ENCODE measurements at regions not wholly inside any gene's neighbourhood (a gene's known extent, or its start where the extent isn't known, plus 50 kb on each side); places are given as distances from the start of the nearest gene placed in this dataset.
"Not testable (repeated sequence)": the region's sequence is repeated elsewhere in the genome, so short reads cannot be mapped to it uniquely, and the experiment has no call there.

DNA sequence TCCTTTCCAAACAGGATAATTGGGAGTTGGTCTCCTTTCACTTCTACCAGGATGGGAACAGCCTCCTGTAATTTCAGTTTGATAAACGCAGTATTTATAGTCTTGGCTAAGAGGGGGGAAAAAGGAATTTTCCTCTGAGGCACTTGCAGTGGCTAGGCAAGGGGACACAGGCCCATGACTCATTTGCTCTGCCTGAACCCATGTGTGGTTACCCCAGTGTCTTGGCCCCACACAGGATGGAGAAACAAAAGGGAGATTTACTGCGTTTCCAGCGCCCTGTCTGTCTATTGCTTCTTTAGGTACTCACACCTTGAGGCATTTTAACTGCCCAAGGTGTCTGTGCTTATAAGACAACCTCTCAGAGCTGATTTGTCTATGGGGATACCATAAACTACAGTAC lies 74.8 kb upstream of the NEDD9 start:
- no peak for DNase-seq (ENCODE audit: extremely low read depth, low read depth, low spot score)

DNA sequence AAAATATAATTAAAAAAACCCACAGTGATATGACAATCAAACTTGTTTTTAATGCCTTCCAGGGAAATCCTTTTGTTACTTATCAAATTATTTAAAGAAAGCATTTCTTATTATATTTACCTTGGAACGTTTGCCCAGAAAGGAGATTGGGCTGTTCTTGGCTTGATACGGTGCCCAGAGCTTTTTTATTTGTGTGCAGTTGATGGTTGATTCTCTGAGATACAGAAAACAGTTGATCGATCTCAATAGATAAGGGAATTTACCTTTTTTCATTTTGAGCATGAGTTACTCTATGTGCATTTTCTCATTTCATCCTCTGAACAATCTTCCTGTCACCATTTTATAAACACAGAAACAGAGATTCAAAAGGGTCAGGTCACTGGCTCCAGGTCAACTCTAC lies 72.5 kb upstream of the NEDD9 start:
- no peak for DNase-seq (ENCODE audit: extremely low read depth, low read depth, low spot score)

DNA sequence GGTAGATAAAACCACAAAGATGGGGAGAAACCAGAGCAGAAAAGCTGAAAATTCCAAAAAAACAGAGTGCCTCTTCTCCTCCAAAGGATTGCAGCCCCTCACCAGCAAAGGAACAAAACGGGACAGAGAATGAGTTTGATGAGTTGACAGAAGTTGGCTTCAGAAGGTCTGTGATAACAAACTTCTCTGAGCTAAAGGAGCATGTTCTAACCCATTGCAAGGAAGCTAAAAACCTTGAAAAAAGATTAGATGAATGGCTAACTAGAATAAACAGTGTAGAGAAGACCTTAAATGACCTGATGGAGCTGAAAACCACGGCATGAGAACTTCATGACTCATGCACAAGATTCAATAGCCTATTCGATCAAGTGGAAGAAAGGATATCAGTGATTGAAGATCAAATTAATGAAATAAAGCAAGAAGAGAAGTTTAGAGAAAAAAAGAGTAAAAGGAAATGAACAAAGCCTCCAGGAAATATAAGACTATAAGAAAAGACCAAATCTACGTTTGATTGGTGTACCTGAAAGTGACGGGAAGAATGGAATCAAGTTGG lies 67.5 kb upstream of the NEDD9 start:
- not testable (repeated sequence) for DNase-seq (ENCODE audit: extremely low read depth, low read depth, low spot score)

DNA sequence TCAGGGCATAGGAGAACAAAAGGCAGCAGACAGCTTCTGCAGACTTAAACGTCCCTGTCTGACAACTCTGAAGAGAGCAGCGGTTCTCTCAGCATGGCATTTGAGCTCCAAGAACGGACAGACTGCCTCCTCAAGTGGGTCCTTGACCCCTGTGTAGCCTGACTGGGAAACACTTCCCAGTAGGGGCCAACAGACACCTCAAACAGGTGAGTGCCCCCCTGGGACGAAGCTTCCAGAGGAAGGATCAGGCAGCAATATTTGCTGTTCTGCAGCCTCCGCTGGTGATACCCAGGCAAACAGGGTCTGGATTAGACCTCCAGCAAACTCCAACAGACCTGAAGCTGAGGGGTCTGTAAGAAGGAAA lies 66.9 kb upstream of the NEDD9 start:
- DNase-seq (ENCODE audit: extremely low read depth, low read depth, low spot score) = not testable (repeated sequence)

DNA sequence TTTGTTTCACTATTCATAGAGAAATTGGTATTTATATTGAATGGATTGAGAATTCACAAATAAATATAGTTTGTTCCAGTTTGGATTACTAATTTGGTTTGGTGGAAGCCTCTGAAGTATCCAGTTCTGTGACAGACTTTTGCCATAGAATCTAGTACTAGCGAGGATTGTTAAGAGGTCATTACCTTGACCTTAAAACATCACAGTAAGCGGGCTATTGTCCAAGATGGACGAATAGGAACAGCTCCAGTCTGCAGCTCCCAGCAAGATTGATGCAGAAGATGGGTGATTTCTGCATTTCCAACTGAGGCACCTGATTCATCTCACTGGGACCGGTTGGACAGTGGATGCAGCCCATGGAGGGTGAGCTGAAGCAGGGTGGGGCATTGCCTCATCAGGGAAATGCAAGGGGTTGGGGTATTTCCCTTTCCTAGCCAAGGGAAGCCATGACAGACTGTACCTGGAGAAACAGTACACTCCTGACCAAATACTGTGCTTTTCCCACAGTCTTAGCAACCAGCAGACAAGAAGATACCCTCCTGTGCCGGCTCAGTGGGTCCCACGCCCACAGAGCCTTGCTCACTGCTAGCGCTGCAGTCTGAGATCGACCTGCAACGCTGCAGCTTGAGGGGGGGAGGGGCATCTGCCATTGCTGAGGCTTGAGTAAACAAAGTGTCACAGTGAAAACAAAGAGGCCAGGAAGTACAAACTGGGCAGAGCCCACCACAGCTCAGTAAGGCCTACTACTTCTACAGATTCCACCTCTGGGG lies 66.4 kb upstream of the NEDD9 start:
- DNase-seq (ENCODE audit: extremely low read depth, low read depth, low spot score) = no peak

DNA sequence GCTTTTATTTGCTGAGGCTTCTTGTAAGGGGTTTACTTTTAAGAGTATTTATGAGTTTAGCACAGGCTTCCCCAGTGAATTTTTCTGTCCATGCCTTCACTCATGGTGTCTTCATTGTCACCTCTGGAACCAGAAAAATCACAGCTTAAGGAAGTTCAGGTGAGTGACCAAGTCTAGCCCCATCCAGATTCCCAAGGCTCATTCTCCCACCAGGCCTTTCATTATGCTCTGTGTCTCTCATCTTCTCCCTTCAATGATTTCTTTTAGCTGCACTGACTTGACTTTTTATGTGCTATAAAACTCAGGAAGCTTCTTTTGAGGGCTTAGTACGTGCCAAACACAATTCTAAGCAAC lies 64.9 kb upstream of the NEDD9 start:
- DNase-seq (ENCODE audit: extremely low read depth, low read depth, low spot score) = no peak

DNA sequence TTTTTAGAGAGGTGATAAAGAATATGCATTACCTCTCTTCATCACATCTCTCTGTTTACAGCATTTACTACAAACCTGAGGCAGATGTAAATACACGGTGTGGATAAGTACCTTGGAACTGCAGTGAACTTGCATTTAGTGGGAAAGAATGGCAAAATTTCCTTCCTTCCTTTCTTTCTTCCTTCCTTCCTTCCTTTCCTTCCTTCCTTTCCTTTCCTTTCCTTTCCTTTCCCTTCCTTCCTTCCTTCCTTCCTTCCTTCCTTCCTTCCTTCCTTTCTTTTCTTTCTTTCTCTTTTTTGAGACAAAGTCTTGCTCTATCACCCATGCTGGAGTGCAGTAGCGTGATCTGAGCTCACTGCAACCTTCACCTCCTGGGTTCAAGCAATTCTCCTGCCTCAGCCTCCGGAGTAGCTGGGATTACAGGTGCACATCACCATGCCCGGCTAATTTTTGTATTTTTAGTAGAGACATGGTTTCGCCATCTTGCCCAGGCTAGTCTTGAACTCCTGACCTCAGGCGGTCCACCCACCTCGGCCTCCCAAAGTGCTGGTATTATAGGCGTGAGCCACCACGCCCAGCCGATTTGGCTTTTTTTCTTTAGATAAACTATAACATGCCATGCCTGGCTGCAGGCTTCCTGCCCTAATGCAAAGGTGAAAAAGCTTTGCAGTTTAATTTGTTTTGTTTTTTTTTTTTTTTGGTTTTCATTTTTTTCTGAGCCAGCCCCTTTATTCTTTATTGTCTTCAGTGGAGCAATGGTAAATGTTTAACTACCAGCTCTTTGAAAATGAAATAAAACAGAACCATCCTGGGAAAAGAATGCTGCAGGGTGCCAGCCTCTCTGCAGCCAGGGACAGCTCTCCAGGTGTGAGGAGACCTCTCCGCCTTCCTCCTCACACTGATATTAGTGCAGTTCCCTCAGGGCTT lies 64.2 kb upstream of the NEDD9 start:
- no peak for DNase-seq (ENCODE audit: extremely low read depth, low read depth, low spot score)

DNA sequence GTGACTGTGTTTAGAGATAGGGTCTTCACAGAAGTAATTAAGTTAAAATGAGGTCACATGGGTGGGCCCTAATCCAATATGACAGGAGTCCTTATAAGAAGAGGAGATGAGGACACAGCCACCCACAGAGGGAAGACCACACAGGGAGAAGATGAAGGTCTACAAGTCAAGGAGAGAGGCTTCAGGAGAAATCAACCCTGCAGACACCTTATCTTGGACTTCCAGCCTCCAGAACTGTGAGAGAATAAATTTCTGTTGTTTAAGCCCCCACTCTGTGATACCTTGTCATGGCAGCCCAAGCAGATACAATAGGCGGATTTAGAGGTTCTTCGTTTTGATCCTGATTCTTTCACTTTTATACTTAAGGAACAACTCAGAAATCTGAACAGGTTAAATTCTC lies 63.5 kb upstream of the NEDD9 start:
- DNase-seq (ENCODE audit: extremely low read depth, low read depth, low spot score) = no peak

DNA sequence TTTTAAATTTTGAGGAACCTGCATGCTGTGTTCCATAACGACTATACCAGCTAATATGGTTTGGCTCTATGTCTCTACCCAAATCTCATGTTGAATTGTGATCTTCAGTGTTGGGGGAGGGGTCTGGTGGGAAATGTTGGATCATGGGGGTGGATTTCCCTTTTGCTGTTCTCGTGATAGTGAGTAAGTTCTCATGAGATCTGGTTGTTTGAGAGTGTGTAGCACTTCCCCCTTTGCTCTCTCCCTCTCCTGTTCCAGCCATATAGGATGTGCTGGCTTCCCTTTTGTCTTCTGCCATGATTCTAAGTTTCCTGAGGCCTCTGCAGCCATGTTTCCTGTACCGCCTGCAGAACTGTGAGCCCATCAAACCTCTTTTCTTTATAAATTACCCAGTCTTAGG lies 61.8 kb upstream of the NEDD9 start:
- DNase-seq (ENCODE audit: extremely low read depth, low read depth, low spot score) = no peak

DNA sequence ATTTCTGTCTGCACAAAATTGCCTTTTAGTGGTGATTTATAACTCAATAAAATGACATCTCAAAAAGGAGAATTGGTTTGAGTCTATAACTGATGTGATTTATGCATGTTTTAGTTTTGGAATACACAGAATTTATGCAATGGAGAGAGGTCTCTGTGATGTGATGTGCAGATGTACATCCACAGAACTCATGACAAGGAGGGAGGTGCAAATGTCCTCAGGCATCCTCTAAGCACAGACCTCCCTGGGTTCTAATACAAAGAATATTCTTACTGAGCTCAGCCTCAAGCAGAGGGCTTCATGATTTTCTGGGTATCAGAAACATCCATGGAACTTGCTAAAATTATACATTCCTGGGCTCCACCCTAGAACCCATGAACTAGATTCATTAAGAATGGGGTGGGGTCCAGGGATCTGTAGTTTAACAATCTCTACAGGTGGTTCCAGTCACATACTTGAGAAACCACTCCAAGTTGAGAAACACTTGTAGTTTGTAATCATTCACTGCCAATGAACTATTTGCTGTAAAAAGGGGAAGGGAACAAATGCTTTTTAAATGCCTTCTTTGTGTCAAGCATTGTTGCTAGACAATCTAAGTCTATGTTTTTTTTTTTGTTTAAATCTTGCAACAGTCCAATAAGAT lies 60.2 kb upstream of the NEDD9 start:
- DNase-seq (ENCODE audit: extremely low read depth, low read depth, low spot score) = no peak

DNA sequence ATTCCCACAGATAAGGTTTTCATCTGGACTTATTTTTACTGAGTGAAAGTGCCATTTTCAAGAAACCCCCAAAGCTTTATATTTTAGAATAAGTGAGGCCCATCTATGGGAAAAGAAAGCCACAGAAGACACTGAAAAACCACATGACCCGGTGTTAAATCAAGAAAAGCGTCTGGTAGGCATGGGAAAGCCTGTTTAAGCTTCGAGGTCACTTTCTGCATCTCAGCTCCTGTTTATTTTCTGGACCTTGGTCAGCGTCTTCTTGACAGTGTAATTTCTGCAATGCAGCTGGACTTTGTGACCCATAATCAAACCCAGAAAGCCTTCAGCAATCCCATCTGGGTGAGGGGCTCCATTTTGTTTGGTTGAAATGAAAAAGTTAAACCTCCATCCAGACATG lies 59.6 kb upstream of the NEDD9 start:
- no peak for DNase-seq (ENCODE audit: extremely low read depth, low read depth, low spot score)

DNA sequence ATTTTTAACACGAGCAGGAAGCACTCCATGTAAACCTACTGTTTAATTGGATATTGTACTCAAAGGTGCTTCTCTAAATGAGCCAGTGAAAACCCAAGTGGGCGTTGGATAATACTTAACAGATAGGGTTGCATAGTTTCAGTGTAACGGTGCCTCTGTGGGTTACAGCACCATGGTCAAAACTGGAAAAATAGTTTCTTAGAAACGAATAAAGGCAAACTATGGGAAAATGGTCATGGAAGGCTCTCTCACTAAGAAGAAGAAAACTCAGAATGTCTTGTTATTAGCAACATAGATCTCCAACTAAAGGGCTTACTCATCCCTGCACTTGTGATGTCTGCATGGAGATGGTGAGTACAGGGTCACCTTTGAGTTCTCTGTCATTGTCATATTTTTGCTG lies 59.1 kb upstream of the NEDD9 start:
- no peak for DNase-seq (ENCODE audit: extremely low read depth, low read depth, low spot score)

DNA sequence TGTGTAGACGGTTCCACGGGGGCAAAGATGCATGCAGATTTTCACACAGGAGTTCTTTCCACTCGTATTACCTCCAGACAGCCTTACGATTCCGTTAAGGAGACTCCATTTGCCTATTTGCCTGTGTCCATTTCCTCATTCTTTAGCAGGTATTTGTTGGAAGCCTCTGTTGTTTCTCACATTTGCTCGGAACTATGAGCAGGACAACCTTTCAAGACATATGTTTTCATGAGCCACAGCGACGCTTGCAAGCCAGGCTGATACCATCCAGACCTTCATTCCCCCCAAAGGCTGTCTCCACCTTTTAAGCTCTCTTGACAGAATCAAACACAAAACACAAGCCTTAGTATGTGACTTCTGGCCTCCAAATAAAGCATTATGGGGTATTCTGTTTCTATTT lies 57.6 kb upstream of the NEDD9 start:
- no peak for DNase-seq (ENCODE audit: extremely low read depth, low read depth, low spot score)

DNA sequence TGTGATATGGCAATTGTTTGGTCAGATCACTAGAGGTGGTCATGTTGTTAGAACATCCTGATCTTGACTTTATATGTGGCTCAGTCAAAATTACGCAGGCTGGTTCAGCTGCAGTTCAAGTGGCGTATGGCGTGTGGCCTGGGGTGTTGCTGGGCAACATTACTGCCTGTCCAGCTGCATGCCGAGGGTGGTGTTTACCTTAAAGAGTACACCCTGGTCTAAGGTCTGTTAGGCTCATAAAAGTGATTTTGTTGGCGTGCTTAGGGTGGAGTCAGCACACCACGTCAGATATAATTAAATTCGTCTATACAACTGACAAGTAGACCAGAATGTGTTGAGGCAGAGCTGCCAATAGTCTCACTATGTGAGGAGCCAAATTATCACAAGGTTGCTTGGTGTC lies 55.6 kb upstream of the NEDD9 start:
- DNase-seq (ENCODE audit: extremely low read depth, low read depth, low spot score) = no peak

DNA sequence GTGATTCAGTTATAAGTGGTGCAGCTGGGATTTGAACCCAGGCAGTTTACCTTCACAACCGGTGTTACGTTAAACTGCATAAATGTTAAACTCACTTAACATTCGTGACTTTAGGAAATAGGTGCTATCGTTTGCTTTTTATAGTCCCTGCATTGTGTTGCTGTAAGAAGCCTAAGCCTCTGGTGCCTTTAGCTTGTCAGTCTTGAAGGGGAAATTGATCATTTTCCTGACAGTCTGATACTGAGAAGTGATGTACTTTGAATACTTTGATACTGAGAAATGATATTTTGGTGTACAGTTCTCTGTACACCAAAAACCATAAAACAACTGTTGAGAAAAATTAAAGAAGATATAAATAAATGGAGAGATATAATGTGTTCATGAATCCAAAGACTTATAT lies 52.5 kb upstream of the NEDD9 start:
- DNase-seq (ENCODE audit: extremely low read depth, low read depth, low spot score) = no peak

DNA sequence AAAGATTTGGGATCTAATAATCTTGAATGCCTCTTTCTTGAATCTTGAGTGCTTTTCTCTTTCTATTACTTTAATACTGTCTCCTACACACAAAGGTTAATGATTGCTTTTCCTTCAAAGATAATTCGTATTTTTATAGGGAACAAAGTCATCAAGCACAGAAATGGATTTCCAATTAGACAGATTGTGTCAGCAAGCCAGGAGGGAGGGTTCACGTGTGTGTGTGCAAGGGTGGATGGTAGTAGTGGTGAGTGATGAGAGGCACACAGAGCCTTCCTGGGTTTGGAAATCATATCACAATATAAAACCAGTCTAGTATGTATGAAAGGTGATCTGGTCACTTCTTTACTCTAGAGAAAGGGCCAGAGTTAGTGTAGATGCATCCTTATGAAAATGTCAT lies 51.2 kb upstream of the NEDD9 start:
- no peak for DNase-seq (ENCODE audit: extremely low read depth, low read depth, low spot score)

DNA sequence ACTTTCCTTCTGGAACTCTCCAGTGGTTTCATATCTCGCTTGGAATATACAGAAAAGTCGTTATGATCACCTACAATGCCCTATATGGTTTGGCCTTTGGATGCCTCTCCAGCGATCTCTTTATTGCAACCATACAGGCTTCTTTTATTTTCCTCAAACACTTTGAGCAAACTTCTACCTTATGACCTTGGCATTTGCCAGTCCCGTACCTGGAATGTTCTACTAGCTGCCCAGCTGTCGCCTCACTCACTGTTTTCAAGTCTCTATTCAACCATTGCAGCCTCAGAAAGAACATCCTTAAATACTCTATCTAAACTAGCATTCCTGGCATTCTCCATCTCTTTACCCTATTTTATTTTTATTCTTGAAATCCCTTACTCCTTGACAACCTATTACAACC lies 50.4 kb upstream of the NEDD9 start:
- DNase-seq (ENCODE audit: extremely low read depth, low read depth, low spot score) = no peak
